ENCODE measurements at regions not wholly inside any gene's neighbourhood (a gene's known extent, or its start where the extent isn't known, plus 50 kb on each side); places are given as distances from the start of the nearest gene placed in this dataset.

DNA sequence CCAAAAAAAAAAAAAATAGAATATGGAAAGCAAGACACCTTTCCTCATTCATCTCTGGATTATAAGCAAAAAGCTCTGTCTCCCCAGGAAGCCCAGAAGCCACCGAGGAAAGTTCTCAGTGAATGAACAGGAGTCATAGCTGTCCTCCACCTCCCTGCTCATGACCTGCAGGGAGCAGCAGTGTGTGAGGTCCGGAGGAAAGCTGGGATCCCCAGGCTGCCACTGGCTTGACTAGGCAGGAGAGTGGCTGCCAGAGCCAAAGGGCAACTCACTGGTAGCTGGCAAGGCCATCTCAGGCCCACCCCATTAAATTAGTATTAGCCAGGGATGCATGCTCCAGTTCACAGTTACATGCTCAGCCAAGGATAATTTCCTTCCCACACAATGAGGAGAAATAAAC is 191.6 kb upstream of the STT3B start:
- TF ChIP-seq, protein P1, sequence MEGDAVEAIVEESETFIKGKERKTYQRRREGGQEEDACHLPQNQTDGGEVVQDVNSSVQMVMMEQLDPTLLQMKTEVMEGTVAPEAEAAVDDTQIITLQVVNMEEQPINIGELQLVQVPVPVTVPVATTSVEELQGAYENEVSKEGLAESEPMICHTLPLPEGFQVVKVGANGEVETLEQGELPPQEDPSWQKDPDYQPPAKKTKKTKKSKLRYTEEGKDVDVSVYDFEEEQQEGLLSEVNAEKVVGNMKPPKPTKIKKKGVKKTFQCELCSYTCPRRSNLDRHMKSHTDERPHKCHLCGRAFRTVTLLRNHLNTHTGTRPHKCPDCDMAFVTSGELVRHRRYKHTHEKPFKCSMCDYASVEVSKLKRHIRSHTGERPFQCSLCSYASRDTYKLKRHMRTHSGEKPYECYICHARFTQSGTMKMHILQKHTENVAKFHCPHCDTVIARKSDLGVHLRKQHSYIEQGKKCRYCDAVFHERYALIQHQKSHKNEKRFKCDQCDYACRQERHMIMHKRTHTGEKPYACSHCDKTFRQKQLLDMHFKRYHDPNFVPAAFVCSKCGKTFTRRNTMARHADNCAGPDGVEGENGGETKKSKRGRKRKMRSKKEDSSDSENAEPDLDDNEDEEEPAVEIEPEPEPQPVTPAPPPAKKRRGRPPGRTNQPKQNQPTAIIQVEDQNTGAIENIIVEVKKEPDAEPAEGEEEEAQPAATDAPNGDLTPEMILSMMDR (IDR thresholded peaks at IDR 0.05), result peak in 1 of 7 experiments; percentile 14
- TF ChIP-seq POLR2A (IDR thresholded peaks at IDR 0.05), result no peak

Data from body of pancreas (tissue), 4 donors.